ENCODE measurements at regions not wholly inside any gene's neighbourhood (a gene's known extent, or its start where the extent isn't known, plus 50 kb on each side); places are given as distances from the start of the nearest gene placed in this dataset.

DNA sequence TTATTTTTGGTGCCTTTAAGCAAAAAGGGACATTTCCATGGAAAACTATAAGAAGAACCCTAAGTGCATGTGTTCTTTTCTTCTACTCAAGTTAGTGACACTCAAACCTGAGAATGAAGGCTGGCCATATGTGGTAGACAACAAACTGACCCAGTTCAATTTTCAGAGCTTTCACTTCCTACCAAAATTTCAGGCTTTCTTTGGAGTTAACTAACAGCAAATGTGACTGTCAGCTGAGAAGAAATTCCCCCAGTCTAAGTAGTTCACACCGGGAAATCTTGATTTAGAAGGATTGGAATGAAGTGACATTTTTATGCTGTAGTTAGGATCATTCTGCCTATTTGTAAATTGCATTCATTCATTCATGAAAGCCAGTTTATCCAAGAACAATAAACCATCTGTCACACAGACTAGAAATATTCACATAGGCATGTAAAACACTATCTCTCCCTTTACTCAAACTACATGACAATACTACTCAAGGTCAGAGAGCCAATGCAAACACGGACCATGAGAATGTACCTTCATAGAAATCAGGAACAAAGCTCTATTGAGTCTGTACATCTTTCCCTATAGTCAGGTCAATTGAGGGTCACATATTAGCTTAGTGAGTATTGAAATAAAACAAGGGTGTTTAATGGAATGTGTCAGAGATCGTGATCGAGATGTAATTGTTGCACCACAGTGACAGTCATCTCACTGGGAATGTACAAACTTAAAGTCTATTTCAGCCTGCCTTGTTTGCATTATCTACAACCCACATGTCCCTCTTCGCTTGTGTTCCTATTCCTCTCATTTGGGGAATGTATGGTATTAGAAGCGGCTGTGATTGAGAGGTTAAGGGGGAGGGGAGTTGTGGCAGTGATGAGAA lies 113.8 kb upstream of the TGFBR2 start:
- TF ChIP-seq, protein P1, sequence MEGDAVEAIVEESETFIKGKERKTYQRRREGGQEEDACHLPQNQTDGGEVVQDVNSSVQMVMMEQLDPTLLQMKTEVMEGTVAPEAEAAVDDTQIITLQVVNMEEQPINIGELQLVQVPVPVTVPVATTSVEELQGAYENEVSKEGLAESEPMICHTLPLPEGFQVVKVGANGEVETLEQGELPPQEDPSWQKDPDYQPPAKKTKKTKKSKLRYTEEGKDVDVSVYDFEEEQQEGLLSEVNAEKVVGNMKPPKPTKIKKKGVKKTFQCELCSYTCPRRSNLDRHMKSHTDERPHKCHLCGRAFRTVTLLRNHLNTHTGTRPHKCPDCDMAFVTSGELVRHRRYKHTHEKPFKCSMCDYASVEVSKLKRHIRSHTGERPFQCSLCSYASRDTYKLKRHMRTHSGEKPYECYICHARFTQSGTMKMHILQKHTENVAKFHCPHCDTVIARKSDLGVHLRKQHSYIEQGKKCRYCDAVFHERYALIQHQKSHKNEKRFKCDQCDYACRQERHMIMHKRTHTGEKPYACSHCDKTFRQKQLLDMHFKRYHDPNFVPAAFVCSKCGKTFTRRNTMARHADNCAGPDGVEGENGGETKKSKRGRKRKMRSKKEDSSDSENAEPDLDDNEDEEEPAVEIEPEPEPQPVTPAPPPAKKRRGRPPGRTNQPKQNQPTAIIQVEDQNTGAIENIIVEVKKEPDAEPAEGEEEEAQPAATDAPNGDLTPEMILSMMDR (IDR thresholded peaks at IDR 0.05; ENCODE audit: insufficient read depth, low read length, poor library complexity, severe bottlenecking), result no peak
- TF ChIP-seq EZH2phosphoT487 (conservative IDR thresholded peaks at IDR 0.05; ENCODE audit: low read length), result no peak

Measured in SU-DHL-6 (cell line).